Mesendoderm (in vitro differentiated cells): ENCODE measurements at regions not wholly inside any gene's neighbourhood (a gene's known extent, or its start where the extent isn't known, plus 50 kb on each side); places are given as distances from the start of the nearest gene placed in this dataset.

Experiments
- DNase-seq: peaks from one replicate; pipeline ENCODE4 v3.0.0; 2013
- H2AK5ac ChIP-seq: 2 replicates; pipeline ENCODE4 v1.6.1; 2013; ENCODE audit warnings: low read length, inconsistent platforms
- H2BK120ac ChIP-seq: 2 replicates; pipeline ENCODE4 v1.6.1; 2013; ENCODE audit warnings: low read depth, mild to moderate bottlenecking, low read length, moderate library complexity, mixed read lengths
- H2BK15ac ChIP-seq: replicated peaks from 2 replicates; pipeline ENCODE4 v1.6.1; 2013; ENCODE audit warnings: low read depth, mild to moderate bottlenecking, moderate library complexity
- H2BK5ac ChIP-seq: 2 replicates; pipeline ENCODE4 v1.6.1; 2013; ENCODE audit warnings: low read length, inconsistent platforms
- H3K18ac ChIP-seq: 2 replicates; pipeline ENCODE4 v1.6.1; 2013; ENCODE audit warnings: mild to moderate bottlenecking, low read length, mixed read lengths
- H3K23ac ChIP-seq: one replicate; pipeline ENCODE4 v1.6.1; 2013; ENCODE audit warnings: low read length
- H3K27ac ChIP-seq: 2 replicates; pipeline ENCODE4 v1.5.1; 2013; ENCODE audit warnings: low read depth, mild to moderate bottlenecking, inconsistent platforms, low read length, moderate library complexity
- H3K27me3 ChIP-seq: 2 replicates; pipeline ENCODE4 v1.6.1; 2013; ENCODE audit warnings: low read length, control low read depth, mild to moderate bottlenecking, inconsistent platforms; ENCODE audit not compliant: insufficient read depth, poor library complexity
- H3K36me3 ChIP-seq: 2 replicates; pipeline ENCODE4 v1.6.1; 2013; ENCODE audit warnings: low read length, inconsistent platforms; ENCODE audit not compliant: control insufficient read depth, insufficient read depth
- H3K4ac ChIP-seq: one replicate; pipeline ENCODE4 v1.6.1; 2013; ENCODE audit warnings: low read depth, mild to moderate bottlenecking, low read length, moderate library complexity
- H3K4me1 ChIP-seq: 2 replicates; pipeline ENCODE4 v1.6.1; 2013; ENCODE audit warnings: low read depth, low read length, inconsistent platforms; ENCODE audit not compliant: control insufficient read depth
- H3K4me2 ChIP-seq: 2 replicates; pipeline ENCODE4 v1.6.1; 2013; ENCODE audit warnings: low read length
- H3K4me3 ChIP-seq: 2 replicates; pipeline ENCODE4 v1.5.1; 2013; ENCODE audit warnings: mild to moderate bottlenecking, low read length
- H3K56ac ChIP-seq: one replicate; pipeline ENCODE4 v1.6.1; 2013; ENCODE audit warnings: low read length
- H3K79me1 ChIP-seq: 2 replicates; pipeline ENCODE4 v1.6.1; 2013; ENCODE audit warnings: low read length, inconsistent platforms
- H3K79me2 ChIP-seq: 2 replicates; pipeline ENCODE4 v1.6.1; 2013; ENCODE audit warnings: mild to moderate bottlenecking, low read length; ENCODE audit not compliant: control insufficient read depth, insufficient read depth
- H3K9ac ChIP-seq: 2 replicates; pipeline ENCODE4 v1.6.1; 2013; ENCODE audit warnings: low read length, inconsistent platforms
- H4K5ac ChIP-seq: one replicate; pipeline ENCODE4 v1.6.1; 2013; ENCODE audit warnings: low read length
- H4K8ac ChIP-seq: one replicate; pipeline ENCODE4 v1.6.1; 2013; ENCODE audit warnings: low read depth, mild to moderate bottlenecking, control low read depth, low read length, moderate library complexity
- WGBS: extraction: QIAGEN DNeasy Blood & Tissue Kit; methylation state at CpG from one replicate; pipeline ENCODE4 v1.1.7; 2013; ENCODE audit warnings: low lambda C conversion rate, missing lambda C conversion rate; ENCODE audit not compliant: insufficient coverage; ENCODE audit errors: extremely low coverage; 5-methylcytosine and 5-hydroxymethylcytosine counted together

DNA sequence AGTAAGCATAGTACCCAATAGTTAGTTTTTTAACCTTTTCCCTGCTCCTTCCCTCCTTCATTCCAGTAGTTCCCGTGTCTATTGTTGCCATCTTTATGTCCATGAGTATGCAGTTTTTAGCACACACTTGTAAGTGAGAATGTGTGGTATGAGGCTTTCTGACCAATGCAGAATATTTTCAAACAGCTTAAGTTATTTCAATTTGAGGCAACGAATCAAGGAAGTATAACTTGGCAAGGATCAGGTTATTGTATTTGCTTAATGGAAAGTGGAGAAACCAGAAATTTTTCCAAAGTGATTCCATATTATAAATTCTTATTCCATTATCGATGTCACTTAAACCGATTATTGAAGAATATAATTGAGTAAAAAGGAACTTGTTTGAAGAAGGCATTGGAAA, 954.8 kb downstream of the GBE1 start:
- H3K79me1 ChIP-seq: no peaks in the 10 kb centered on the region
- H3K4ac ChIP-seq: no peak overlapping the region
- WGBS: no CpG with 5 or more reads among the region's 4 CpGs
- no peak overlapping the region for H2BK120ac ChIP-seq
- H2AK5ac ChIP-seq: no peak overlapping the region
- no peak overlapping the region for H2BK5ac ChIP-seq
- no peak overlapping the region for H3K56ac ChIP-seq
- no peak for DNase-seq
- no peak overlapping the region for H4K8ac ChIP-seq
- no peak overlapping the region for H3K4me2 ChIP-seq
- H3K4me3 ChIP-seq: no peak overlapping the region
- H3K79me2 ChIP-seq: no peaks in the 10 kb centered on the region
- H2BK15ac ChIP-seq: no peak overlapping the region
- H3K27ac ChIP-seq: no peak overlapping the region
- no peaks in the 10 kb centered on the region for H3K27me3 ChIP-seq
- H4K5ac ChIP-seq: no peak overlapping the region
- H3K18ac ChIP-seq: no peak overlapping the region
- no peaks in the 10 kb centered on the region for H3K36me3 ChIP-seq
- no peak overlapping the region for H3K23ac ChIP-seq
- no peaks in the 10 kb centered on the region for H3K4me1 ChIP-seq
- no peak overlapping the region for H3K9ac ChIP-seq

- Histone ChIP-seq H4K5ac (no peak overlapping the region), H3K4me1 (no peaks in the 10 kb centered on the region), H3K9ac (no peak overlapping the region), H3K18ac (no peak overlapping the region), H3K27ac (no peak overlapping the region), H3K56ac (no peak overlapping the region), H3K79me2 (no peaks in the 10 kb centered on the region), H3K27me3 (no peaks in the 10 kb centered on the region), H2BK15ac (no peak overlapping the region), H3K23ac (no peak overlapping the region), H2AK5ac (no peak overlapping the region), H3K79me1 (no peaks in the 10 kb centered on the region), H3K36me3 (no peaks in the 10 kb centered on the region), H3K4me2 (no peak overlapping the region), H3K4me3 (no peak overlapping the region), H4K8ac (no peak overlapping the region), H2BK120ac (no peak overlapping the region), H3K4ac (no peak overlapping the region), H2BK5ac (no peak overlapping the region)
- no peak for DNase-seq
- WGBS: no CpG with 5 or more reads among the region's 2 CpGs
Observed at GRCh38 chr3:80788914-80789313, 972.5 kb downstream of the GBE1 start.

DNA sequence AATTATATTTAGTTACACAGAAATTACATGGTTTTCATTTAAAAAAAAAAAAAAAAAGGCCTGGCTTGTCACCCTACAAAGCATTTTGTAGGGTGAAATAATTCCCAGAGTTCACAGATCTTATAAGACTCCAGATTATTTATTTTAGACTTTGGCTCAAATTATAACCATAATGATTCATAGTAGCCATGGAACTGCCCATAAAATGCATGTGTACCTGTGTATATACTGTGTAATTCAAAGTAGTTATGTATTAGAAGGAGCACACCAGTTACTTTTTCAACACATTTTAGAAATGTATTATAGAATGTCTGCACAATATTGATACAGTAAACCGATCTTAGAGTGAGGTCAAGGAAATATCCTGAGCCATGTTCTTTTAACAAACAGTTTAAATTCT, 975.6 kb downstream of the GBE1 start:
- WGBS: no CpG with 5 or more reads among the region's 1 CpG

DNA sequence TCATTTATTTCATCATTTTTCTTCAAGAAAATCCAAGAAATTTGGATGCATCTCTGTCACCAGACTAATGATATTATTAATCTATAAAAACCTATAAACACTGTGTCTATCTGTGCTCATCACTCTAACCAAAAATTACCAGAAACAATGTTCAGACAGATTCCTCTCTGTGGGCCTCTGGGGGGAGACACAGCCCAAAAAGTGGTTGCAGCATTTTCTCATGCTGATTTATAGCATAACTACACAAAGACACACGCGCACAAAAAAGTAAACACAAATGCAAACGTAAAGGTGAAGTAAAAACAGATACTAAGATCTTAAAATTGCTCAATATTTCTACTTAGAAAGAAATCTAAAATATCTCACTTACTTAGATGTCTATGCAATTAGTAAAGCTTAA, 976.0 kb downstream of the GBE1 start:
- Histone ChIP-seq H3K18ac (no peak overlapping the region), H3K79me1 (no peaks in the 10 kb centered on the region), H3K4me3 (no peak overlapping the region), H3K56ac (no peak overlapping the region), H3K23ac (no peak overlapping the region), H3K79me2 (no peaks in the 10 kb centered on the region), H3K27ac (no peak overlapping the region), H4K8ac (no peak overlapping the region), H4K5ac (no peak overlapping the region), H3K36me3 (no peaks in the 10 kb centered on the region), H3K4me1 (no peaks in the 10 kb centered on the region), H2BK120ac (no peak overlapping the region), H3K9ac (no peak overlapping the region), H3K4ac (no peak overlapping the region), H3K4me2 (no peak overlapping the region), H2BK5ac (no peak overlapping the region), H2BK15ac (no peak overlapping the region), H2AK5ac (no peak overlapping the region), H3K27me3 (no peaks in the 10 kb centered on the region)
- no CpG with 5 or more reads among the region's 3 CpGs for WGBS
- DNase-seq: peak; percentile 10

More for the DNA sequence above, 975.6 kb downstream of the GBE1 start:
- H2BK5ac ChIP-seq: no peak overlapping the region
- no peak for DNase-seq
- H3K27me3 ChIP-seq: no peaks in the 10 kb centered on the region
- H3K4me1 ChIP-seq: no peaks in the 10 kb centered on the region
- H3K4me3 ChIP-seq: no peak overlapping the region
- H4K5ac ChIP-seq: no peak overlapping the region
- H3K23ac ChIP-seq: no peak overlapping the region
- no peak overlapping the region for H3K4me2 ChIP-seq
- no peaks in the 10 kb centered on the region for H3K79me2 ChIP-seq
- H2AK5ac ChIP-seq: no peak overlapping the region
- H4K8ac ChIP-seq: no peak overlapping the region
- H3K36me3 ChIP-seq: no peaks in the 10 kb centered on the region
- H2BK15ac ChIP-seq: no peak overlapping the region
- H2BK120ac ChIP-seq: no peak overlapping the region
- H3K56ac ChIP-seq: no peak overlapping the region
- no peak overlapping the region for H3K18ac ChIP-seq
- H3K9ac ChIP-seq: no peak overlapping the region
- no peak overlapping the region for H3K27ac ChIP-seq
- no peak overlapping the region for H3K4ac ChIP-seq
- H3K79me1 ChIP-seq: no peaks in the 10 kb centered on the region

- H3K4me1 ChIP-seq: no peaks in the 10 kb centered on the region
- no CpG with 5 or more reads among the region's 7 CpGs for WGBS
- H3K79me2 ChIP-seq: no peaks in the 10 kb centered on the region
- H4K5ac ChIP-seq: no peak overlapping the region
- no peak overlapping the region for H2BK5ac ChIP-seq
- H3K18ac ChIP-seq: no peak overlapping the region
- no peak overlapping the region for H3K56ac ChIP-seq
- no peak overlapping the region for H2AK5ac ChIP-seq
- no peak overlapping the region for H3K23ac ChIP-seq
- H4K8ac ChIP-seq: no peak overlapping the region
- no peak overlapping the region for H3K4me3 ChIP-seq
- no peak overlapping the region for H3K4ac ChIP-seq
- no peak overlapping the region for H3K27ac ChIP-seq
- H2BK15ac ChIP-seq: no peak overlapping the region
- H2BK120ac ChIP-seq: no peak overlapping the region
- H3K27me3 ChIP-seq: no peaks in the 10 kb centered on the region
- no peaks in the 10 kb centered on the region for H3K79me1 ChIP-seq
- no peak for DNase-seq
- no peak overlapping the region for H3K4me2 ChIP-seq
- H3K9ac ChIP-seq: no peak overlapping the region
- no peaks in the 10 kb centered on the region for H3K36me3 ChIP-seq
Observed at GRCh38 chr3:80771085-80771484, 990.4 kb downstream of the GBE1 start.
